IgD-negative memory B cell (primary cell): ENCODE measurements at regions not wholly inside any gene's neighbourhood (a gene's known extent, or its start where the extent isn't known, plus 50 kb on each side); places are given as distances from the start of the nearest gene placed in this dataset.
A peak's percentile ranks its signal among the peaks of the same experiment; 100 is the strongest.
"Not testable (repeated sequence)": the region's sequence is repeated elsewhere in the genome, so short reads cannot be mapped to it uniquely, and the experiment has no call there.

Experiments
- H3K27ac Mint-ChIP-seq, 3 donors: one replicate each; pipeline ENCODE4 v1.8.0; 2020 to 2022; ENCODE audit warnings: mild to moderate bottlenecking in 3 of 3, mixed read lengths in 3 of 3, moderate library complexity in 1 of 3
- H3K27me3 Mint-ChIP-seq: one replicate; pipeline ENCODE4 v1.8.0; 2021; ENCODE audit warnings: mixed read lengths
- H3K36me3 Mint-ChIP-seq: one replicate; pipeline ENCODE4 v1.8.0; 2020; ENCODE audit warnings: mild to moderate bottlenecking, mixed read lengths
- H3K4me1 Mint-ChIP-seq, 3 donors: one replicate each; pipeline ENCODE4 v1.8.0; 2020 to 2022; ENCODE audit warnings: mixed read lengths in 3 of 3, mild to moderate bottlenecking in 1 of 3
- H3K4me3 Mint-ChIP-seq, 4 donors: one replicate each; pipeline ENCODE4 v1.8.0; 2020 to 2022; ENCODE audit warnings: mild to moderate bottlenecking in 4 of 4, mixed read lengths in 4 of 4, moderate library complexity in 3 of 4
- H3K9me3 Mint-ChIP-seq, 3 donors: one replicate each; pipeline ENCODE4 v1.8.0; 2020 to 2021; ENCODE audit warnings: mixed read lengths in 3 of 3, mild to moderate bottlenecking in 1 of 3

DNA sequence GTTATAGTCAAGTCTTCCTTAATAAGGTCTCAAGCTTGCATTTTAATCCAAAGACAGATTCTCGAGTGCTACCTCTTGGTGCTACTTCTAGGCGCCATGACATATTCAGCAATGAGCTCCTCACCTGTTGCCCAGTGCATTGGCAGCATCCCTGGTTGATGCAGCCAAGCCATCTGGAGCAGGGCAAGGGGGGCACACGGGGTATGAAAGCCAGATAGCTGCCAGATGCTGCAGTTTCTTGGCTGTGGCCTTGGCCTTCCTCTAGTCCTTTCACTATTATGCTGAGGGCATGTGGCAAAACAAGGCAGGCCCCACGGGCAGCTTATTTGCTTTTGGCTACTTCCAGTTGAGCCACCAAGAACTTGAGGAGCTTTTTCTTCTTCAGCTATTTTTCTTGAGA, 168.6 kb upstream of the PGRMC2 start:
- no peaks in the 10 kb centered on the region for H3K36me3 Mint-ChIP-seq
- peaks cover 0 to 5% (median 0%) of the 10 kb centered on the region in 3 donors for H3K4me1 Mint-ChIP-seq
- peaks cover 5% of the 10 kb centered on the region for H3K27me3 Mint-ChIP-seq
- H3K27ac Mint-ChIP-seq = no peak overlapping the region
- no peak overlapping the region for H3K4me3 Mint-ChIP-seq
- no peaks in the 10 kb centered on the region for H3K9me3 Mint-ChIP-seq

- H3K4me1 Mint-ChIP-seq = peaks cover 0 to 5% (median 0%) of the 10 kb centered on the region in 3 donors
- no peaks in the 10 kb centered on the region for H3K9me3 Mint-ChIP-seq
- H3K27me3 Mint-ChIP-seq = peaks cover 5% of the 10 kb centered on the region
- H3K4me3 Mint-ChIP-seq = peak overlapping the region in 1 of 4 donors; percentile 25
- H3K36me3 Mint-ChIP-seq = no peaks in the 10 kb centered on the region
- peak overlapping the region in 1 of 3 donors; percentile 59 for H3K27ac Mint-ChIP-seq
These were observed 167.9 kb upstream of the PGRMC2 start for GRCh38 chr4:128455480-128455879.

GRCh38 chr4:128454881-128455280, 167.3 kb upstream of the PGRMC2 start:
- Mint-ChIP-seq H3K4me3 (no peak overlapping the region), H3K27me3 (peaks cover 5% of the 10 kb centered on the region), H3K4me1 (peaks cover 0 to 5% (median 0%) of the 10 kb centered on the region in 3 donors), H3K9me3 (no peaks in the 10 kb centered on the region), H3K27ac (peak overlapping the region in 1 of 3 donors; percentile 46), H3K36me3 (no peaks in the 10 kb centered on the region)

DNA sequence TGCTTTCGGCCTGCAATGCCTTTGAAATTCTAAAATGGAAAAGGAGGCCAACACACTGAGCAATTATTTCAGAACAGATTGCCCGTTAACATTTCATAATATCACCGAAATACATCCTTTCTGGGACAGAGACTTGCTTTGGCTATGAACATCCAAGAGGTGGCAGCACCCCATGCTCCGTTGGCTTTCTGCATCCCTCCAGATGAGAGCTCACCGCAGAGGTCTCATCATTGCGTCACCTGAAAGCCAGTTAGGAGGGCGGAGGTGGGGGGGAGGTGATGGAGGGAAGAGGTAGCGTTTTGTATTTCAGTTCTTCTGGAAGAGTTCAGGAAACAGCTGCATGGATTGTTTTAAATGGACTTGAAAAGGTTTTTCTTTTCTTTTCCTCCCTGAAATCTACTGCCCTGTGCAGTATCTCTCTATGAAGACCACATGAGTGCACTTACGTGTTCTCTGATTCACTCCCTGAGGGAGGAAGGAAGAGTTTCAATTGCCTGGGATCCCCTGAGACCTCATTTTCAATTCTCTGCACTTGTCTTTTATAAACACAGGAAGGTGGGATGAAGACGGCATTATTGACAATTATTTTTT, 166.8 kb upstream of the PGRMC2 start:
- Mint-ChIP-seq H3K4me3 (no peak overlapping the region), H3K36me3 (no peaks in the 10 kb centered on the region), H3K27ac (peak overlapping the region in 1 of 3 donors; percentile 46), H3K9me3 (no peaks in the 10 kb centered on the region), H3K27me3 (peaks cover 5% of the 10 kb centered on the region), H3K4me1 (peaks cover 0 to 5% (median 0%) of the 10 kb centered on the region in 3 donors)

- Mint-ChIP-seq H3K4me3 (no peak overlapping the region), H3K27me3 (peaks cover 5% of the 10 kb centered on the region), H3K9me3 (no peaks in the 10 kb centered on the region), H3K4me1 (peaks cover 0 to 5% (median 0%) of the 10 kb centered on the region in 3 donors), H3K36me3 (no peaks in the 10 kb centered on the region), H3K27ac (no peak overlapping the region)
These were observed 164.8 kb upstream of the PGRMC2 start for GRCh38 chr4:128452415-128452814.

GRCh38 chr4:128451270-128451905, 163.8 kb upstream of the PGRMC2 start:
- H3K27ac Mint-ChIP-seq = no peak overlapping the region
- peaks cover 5% of the 10 kb centered on the region for H3K27me3 Mint-ChIP-seq
- peaks cover 0 to 5% (median 0%) of the 10 kb centered on the region in 3 donors for H3K4me1 Mint-ChIP-seq
- peaks cover 1% of the 10 kb centered on the region for H3K36me3 Mint-ChIP-seq
- H3K4me3 Mint-ChIP-seq = no peak overlapping the region
- H3K9me3 Mint-ChIP-seq = peaks cover 0 to 2% (median 0%) of the 10 kb centered on the region in 3 donors

DNA sequence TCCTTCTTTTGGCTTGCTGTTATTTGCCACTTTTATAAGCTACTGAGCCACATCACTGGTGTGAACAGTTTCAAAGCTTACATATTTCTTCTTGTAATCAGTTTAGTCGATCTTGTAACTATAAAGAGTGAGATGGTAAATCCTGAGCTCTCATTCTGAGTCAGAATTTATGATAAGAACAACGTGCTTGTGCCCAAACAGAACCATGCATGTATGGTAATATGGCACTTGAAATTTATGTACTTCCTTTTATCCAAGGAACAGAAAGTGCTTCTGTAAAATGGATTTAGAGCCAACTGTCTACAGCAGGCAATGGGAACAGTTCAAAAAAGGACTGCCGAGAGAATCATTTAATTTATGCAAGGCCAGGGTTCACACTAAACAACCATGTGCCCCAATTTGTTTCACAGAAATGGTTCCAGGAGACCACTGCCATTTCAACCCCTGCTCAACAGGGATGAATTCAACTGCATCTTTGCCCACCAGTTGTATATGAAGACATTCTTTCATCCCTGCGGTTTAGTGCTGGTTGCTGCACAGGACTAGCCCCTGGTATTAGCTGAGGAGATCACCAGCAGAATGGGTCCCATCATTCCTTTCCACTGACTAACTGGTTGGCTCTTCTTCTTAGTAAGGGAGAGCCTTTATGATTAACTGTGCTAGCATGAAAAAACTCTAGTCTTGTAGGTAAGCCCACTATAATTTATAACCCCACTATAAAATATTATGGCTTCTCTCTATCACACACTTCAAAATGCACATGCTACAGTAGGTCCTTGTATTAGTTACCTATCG, 162.9 kb upstream of the PGRMC2 start:
- no peak overlapping the region for H3K27ac Mint-ChIP-seq
- no peak overlapping the region for H3K4me3 Mint-ChIP-seq
- H3K36me3 Mint-ChIP-seq = peaks cover 1% of the 10 kb centered on the region
- H3K9me3 Mint-ChIP-seq = peaks cover 0 to 3% (median 2%) of the 10 kb centered on the region in 3 donors
- H3K27me3 Mint-ChIP-seq = peaks cover 5% of the 10 kb centered on the region
- H3K4me1 Mint-ChIP-seq = peaks cover 0 to 5% (median 0%) of the 10 kb centered on the region in 3 donors

GRCh38 chr4:128449251-128449650, 161.6 kb upstream of the PGRMC2 start:
- H3K27ac Mint-ChIP-seq = no peak overlapping the region
- H3K36me3 Mint-ChIP-seq = peaks cover 6% of the 10 kb centered on the region
- peaks cover under 1% of the 10 kb centered on the region for H3K27me3 Mint-ChIP-seq
- no peak overlapping the region for H3K4me3 Mint-ChIP-seq
- H3K4me1 Mint-ChIP-seq = peaks cover 0 to 2% (median 0%) of the 10 kb centered on the region in 3 donors
- peaks cover 4 to 15% (median 6%) of the 10 kb centered on the region in 3 donors for H3K9me3 Mint-ChIP-seq

GRCh38 chr4:128444544-128445302, 157.1 kb upstream of the PGRMC2 start:
- no peak overlapping the region for H3K27ac Mint-ChIP-seq
- no peaks in the 10 kb centered on the region for H3K4me1 Mint-ChIP-seq
- no peak overlapping the region for H3K4me3 Mint-ChIP-seq
- peaks cover 10 to 39% (median 12%) of the 10 kb centered on the region in 3 donors for H3K9me3 Mint-ChIP-seq
- no peaks in the 10 kb centered on the region for H3K27me3 Mint-ChIP-seq
- peaks cover 6% of the 10 kb centered on the region for H3K36me3 Mint-ChIP-seq

DNA sequence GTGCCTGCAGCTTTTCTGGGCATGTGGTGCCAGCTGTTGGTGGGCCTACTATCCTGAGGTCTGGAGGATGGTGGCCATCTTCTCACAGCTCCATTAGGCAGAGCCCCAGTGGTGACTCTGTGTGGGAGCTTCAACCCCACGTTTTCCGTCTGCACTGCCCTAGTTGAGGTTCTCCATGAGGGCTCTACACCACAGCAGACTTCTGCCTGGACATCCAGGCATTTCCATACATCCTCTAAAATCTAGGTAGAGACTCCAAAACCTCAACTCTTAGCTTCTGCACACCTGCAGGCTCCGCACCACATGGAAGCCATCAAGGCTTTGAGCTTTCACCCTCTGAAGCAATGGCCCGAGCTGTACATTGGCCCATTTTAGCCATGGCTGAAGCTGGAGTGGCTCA, 153.3 kb upstream of the PGRMC2 start:
- Mint-ChIP-seq H3K27ac (no peak overlapping the region), H3K27me3 (peaks cover under 1% of the 10 kb centered on the region), H3K4me1 (no peaks in the 10 kb centered on the region), H3K9me3 (peaks cover 10 to 41% (median 19%) of the 10 kb centered on the region in 3 donors), H3K36me3 (peaks cover 6% of the 10 kb centered on the region), H3K4me3 (no peak overlapping the region)

DNA sequence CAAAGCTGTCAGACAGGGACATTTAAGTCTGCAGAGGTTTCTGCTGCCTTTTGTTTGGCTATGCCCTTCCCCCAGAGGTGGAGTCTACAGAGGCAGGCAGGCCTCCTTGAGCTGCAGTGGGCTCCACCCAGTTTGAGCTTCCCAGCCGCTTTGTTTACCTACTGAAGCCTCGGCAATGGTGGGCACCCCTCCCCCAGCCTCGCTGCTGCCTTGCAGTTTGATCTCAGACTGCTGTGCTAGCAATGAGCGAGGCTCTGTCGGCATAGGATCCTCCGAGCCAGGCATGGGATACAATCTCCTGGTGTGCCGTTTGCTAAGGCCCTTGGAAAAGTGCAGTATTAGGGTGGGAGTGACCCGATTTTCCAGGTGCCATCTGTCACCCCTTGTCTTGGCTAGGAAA, 149.4 kb upstream of the PGRMC2 start:
- not testable (repeated sequence) for H3K36me3 Mint-ChIP-seq, H3K27me3 Mint-ChIP-seq, H3K4me1 Mint-ChIP-seq, H3K27ac Mint-ChIP-seq, H3K4me3 Mint-ChIP-seq
- peaks cover 1 to 12% (median 12%) of the 10 kb centered on the region in 3 donors for H3K9me3 Mint-ChIP-seq

- H3K4me3 Mint-ChIP-seq, H3K9me3 Mint-ChIP-seq, H3K36me3 Mint-ChIP-seq, H3K4me1 Mint-ChIP-seq, H3K27ac Mint-ChIP-seq, H3K27me3 Mint-ChIP-seq: not testable (repeated sequence)
These were observed 141.5 kb upstream of the PGRMC2 start for GRCh38 chr4:128429023-128429613.

DNA sequence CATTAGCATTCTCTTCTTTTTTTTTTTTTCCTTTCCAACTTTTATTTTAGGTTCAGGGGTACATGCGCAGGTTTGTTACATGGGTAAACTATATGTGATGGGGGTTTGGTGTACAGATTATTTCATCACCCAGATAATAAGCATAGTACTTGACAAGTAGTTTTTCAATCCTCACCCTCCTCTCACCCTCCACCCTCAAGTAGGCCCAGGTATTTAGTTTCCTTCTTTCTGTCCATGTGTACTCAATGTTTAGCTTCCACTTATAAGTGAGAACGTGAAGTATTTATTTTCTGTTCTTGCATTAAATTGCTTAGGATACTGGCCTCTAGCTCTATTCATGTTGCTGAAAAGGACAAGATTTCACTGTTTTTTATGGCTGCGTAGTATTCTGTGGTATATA, 140.8 kb upstream of the PGRMC2 start:
- Mint-ChIP-seq H3K27ac (no peak overlapping the region), H3K27me3 (no peaks in the 10 kb centered on the region), H3K4me3 (no peak overlapping the region), H3K9me3 (peaks cover 0 to 4% (median 2%) of the 10 kb centered on the region in 3 donors), H3K36me3 (peaks cover 3% of the 10 kb centered on the region), H3K4me1 (peaks cover 0 to 3% (median 0%) of the 10 kb centered on the region in 3 donors)

DNA sequence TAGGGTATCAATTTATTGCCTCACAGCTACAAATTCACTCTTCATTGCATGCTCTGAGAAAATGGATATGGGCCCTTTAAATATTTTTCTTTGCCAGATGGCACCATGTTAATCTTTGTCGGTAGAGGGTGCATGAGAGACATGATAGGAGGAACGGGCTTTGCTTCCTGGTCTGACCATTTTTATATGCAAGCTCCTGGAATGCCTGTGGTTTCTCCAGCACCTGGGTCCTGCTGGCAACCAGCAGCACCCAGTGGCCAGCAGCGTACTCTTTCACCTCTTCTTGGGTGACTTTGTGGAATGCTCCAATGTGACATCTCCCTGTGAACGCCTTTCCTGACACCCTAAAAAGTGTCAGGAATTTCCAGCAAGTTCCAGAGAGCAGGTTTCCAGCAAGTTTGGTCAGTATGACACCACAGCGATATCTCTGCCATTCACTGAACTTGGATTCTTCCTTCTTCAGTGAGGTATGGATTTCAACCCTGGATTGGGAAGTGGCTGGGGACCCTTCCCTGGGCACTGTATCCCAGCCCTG, 140.3 kb upstream of the PGRMC2 start:
- H3K4me1 Mint-ChIP-seq = peaks cover 0 to 3% (median 0%) of the 10 kb centered on the region in 3 donors
- H3K36me3 Mint-ChIP-seq = peaks cover 3% of the 10 kb centered on the region
- no peak overlapping the region for H3K4me3 Mint-ChIP-seq
- no peaks in the 10 kb centered on the region for H3K27me3 Mint-ChIP-seq
- H3K27ac Mint-ChIP-seq = no peak overlapping the region
- peaks cover 0 to 4% (median 2%) of the 10 kb centered on the region in 3 donors for H3K9me3 Mint-ChIP-seq
